ENCODE measurements at regions not wholly inside any gene's neighbourhood (a gene's known extent, or its start where the extent isn't known, plus 50 kb on each side); places are given as distances from the start of the nearest gene placed in this dataset.

DNA sequence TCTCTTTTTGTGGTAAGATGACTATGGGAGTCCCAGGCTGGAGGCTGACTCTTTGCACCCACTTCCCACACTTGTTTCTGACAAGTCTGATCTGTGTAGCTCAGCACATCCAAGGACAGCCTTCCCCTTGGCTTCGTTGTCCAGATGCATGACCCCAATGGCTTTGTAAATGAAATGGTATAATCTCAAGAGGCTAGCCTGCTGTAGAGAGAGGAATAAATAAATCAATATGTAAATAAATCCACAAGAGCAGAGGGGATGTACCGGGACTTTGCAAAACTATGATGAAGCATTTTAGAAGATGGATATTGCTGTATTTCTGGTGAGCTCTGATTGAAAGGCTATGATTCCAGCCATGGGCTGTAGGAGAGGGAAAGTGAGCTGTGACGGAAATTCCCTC, 79.9 kb upstream of the NEO1 start:
- no peaks in the 10 kb centered on the region for H3K9me3 Mint-ChIP-seq
- no peaks in the 10 kb centered on the region for H3K4me1 Mint-ChIP-seq (ENCODE audit: low read depth)
- no peak overlapping the region for H3K4me3 Mint-ChIP-seq
- DNase-seq = no peak
- H3K27me3 Mint-ChIP-seq (ENCODE audit: low read depth) = peaks cover 24% of the 10 kb centered on the region
- no peak for ATAC-seq
- H3K36me3 Mint-ChIP-seq (ENCODE audit: insufficient read depth) = no peaks in the 10 kb centered on the region

- Mint-ChIP-seq H3K4me3 (no peak overlapping the region), H3K27me3 (ENCODE audit: low read depth) (peaks cover 20% of the 10 kb centered on the region), H3K36me3 (ENCODE audit: insufficient read depth) (no peaks in the 10 kb centered on the region), H3K9me3 (no peaks in the 10 kb centered on the region), H3K4me1 (ENCODE audit: low read depth) (no peaks in the 10 kb centered on the region)
- no peak for ATAC-seq
- DNase-seq = no peak
These were observed 80.5 kb upstream of the NEO1 start for GRCh38 chr15:72971766-72972165.

DNA sequence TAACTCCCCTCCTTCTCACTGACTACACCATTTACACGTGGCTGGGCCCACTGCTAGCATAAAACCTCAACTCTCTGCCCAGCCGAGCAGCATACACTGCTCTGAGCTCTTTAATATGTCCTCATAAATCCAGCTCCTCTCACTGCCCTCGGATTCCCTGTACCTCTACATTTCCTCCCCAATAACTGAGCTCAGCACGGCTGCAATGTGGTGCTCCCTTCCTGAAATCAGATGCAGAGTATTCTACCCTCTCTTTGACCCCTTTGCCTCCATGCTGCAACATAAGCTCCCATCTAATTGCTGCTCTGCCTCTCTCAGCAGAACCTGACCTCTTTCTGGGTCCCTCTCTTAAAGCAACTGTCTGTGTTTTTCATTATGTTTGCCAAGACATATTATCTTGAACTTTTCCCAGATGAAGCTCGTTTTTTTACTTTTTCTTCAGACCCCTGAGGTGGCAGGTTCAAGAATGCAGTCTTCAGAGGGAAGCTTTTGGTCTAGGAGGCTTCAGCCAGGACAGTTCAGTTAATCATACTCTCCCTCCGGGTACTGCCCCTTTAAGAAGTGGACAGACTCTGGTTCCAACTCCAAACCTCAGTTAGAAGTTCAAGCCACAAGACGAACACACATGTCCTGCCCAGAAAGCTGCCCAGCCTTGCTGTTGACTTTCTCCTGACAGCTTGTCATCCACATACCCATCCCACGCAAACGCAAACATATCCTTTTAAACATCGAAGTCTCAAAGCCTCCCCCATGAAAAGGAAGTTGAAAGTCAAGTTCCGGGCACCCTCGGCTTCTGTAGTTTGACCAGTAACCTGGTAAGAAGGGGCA, 81.1 kb upstream of the NEO1 start:
- Mint-ChIP-seq H3K36me3 (ENCODE audit: insufficient read depth) (no peaks in the 10 kb centered on the region), H3K27me3 (ENCODE audit: low read depth) (peaks cover 21% of the 10 kb centered on the region), H3K9me3 (no peaks in the 10 kb centered on the region), H3K4me1 (ENCODE audit: low read depth) (no peaks in the 10 kb centered on the region), H3K4me3 (no peak overlapping the region)
- ATAC-seq (no peak), DNase-seq (no peak)

DNA sequence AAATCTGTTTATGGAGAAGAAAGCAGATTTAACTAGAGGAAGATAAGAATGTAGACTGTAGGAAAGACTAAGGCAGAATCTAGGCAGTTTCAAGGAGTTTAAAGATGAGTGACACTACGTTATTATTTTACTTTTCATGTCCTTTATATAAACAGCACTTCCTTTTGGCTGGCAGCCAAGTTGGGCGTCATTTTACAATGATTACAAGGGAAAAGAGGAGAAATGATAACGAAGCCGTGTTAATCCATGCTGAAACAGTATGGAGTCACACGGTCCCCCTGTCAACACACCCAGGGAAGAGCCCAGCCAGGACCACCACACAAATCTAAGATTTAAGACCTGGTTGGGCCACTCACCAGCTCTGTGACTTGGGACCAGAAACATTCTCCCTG, 83.7 kb upstream of the NEO1 start:
- no peaks in the 10 kb centered on the region for H3K9me3 Mint-ChIP-seq
- ATAC-seq (no peak), DNase-seq (no peak)
- peaks cover 7% of the 10 kb centered on the region for H3K4me1 Mint-ChIP-seq (ENCODE audit: low read depth)
- H3K36me3 Mint-ChIP-seq (ENCODE audit: insufficient read depth) = no peaks in the 10 kb centered on the region
- H3K27me3 Mint-ChIP-seq (ENCODE audit: low read depth) = peaks cover 19% of the 10 kb centered on the region
- H3K4me3 Mint-ChIP-seq = no peak overlapping the region

DNA sequence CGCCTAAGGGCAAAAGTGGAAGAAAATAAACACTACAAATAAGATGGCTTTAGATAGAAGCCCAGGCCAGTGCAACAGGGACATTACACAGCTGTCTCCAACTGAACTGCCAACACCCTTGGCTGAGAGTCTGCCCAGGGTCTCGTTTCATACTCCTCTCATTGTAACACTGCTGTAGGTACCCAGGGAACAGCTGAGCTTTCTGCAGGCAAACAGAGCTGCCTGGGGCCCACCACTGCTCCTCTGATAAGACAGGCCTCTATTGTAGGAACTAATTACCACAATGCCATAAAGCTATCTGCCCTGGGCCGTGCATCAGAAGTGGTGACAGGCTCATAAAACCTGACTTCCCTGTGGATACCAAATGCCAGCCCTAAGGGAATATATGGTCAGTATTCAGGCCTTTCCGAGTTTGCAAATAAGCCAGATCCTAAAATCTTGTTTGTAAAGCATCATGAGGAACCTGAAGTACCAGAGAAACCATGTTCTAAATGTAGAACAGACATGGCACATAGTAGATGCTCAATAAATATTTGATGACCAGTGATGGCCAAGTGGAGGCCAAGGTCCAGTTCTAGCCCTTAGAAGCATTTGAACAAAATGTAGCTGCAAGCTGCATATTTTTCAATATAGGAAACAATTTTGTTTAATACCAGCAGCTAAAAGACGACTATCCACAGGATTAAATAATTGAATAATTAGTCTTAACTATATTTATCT, 84.3 kb upstream of the NEO1 start:
- peaks cover under 1% of the 10 kb centered on the region for H3K9me3 Mint-ChIP-seq
- no peaks in the 10 kb centered on the region for H3K36me3 Mint-ChIP-seq (ENCODE audit: insufficient read depth)
- no peak for ATAC-seq
- DNase-seq = no peak
- peaks cover 7% of the 10 kb centered on the region for H3K4me1 Mint-ChIP-seq (ENCODE audit: low read depth)
- peaks cover 15% of the 10 kb centered on the region for H3K27me3 Mint-ChIP-seq (ENCODE audit: low read depth)
- no peak overlapping the region for H3K4me3 Mint-ChIP-seq

- no peak for DNase-seq
- Mint-ChIP-seq H3K27me3 (ENCODE audit: low read depth) (peaks cover 16% of the 10 kb centered on the region), H3K36me3 (ENCODE audit: insufficient read depth) (no peaks in the 10 kb centered on the region), H3K4me3 (no peak overlapping the region), H3K4me1 (ENCODE audit: low read depth) (peaks cover 7% of the 10 kb centered on the region), H3K9me3 (peaks cover 6% of the 10 kb centered on the region)
- ATAC-seq = no peak
These were observed 84.9 kb upstream of the NEO1 start for GRCh38 chr15:72967397-72967796.

- DNase-seq (no peak), ATAC-seq (no peak)
- Mint-ChIP-seq H3K27me3 (ENCODE audit: low read depth) (peaks cover 17% of the 10 kb centered on the region), H3K9me3 (peaks cover 6% of the 10 kb centered on the region), H3K36me3 (ENCODE audit: insufficient read depth) (no peaks in the 10 kb centered on the region), H3K4me1 (ENCODE audit: low read depth) (peaks cover 14% of the 10 kb centered on the region), H3K4me3 (no peak overlapping the region)
These were observed 85.6 kb upstream of the NEO1 start for GRCh38 chr15:72966641-72967040.

GRCh38 chr15:72965671-72966070, 86.6 kb upstream of the NEO1 start:
- Mint-ChIP-seq H3K4me3 (no peak overlapping the region), H3K4me1 (ENCODE audit: low read depth) (peaks cover 14% of the 10 kb centered on the region)
- no peak for ATAC-seq

GRCh38 chr15:72964542-72964941, 87.7 kb upstream of the NEO1 start:
- ATAC-seq (no peak), DNase-seq (no peak)
- H3K4me1 Mint-ChIP-seq (ENCODE audit: low read depth) = peaks cover 14% of the 10 kb centered on the region
- H3K36me3 Mint-ChIP-seq (ENCODE audit: insufficient read depth) = no peaks in the 10 kb centered on the region
- no peak overlapping the region for H3K4me3 Mint-ChIP-seq
- peaks cover 6% of the 10 kb centered on the region for H3K9me3 Mint-ChIP-seq
- H3K27me3 Mint-ChIP-seq (ENCODE audit: low read depth) = peaks cover 17% of the 10 kb centered on the region

More at GRCh38 chr15:72965671-72966070, 86.6 kb upstream of the NEO1 start:
- H3K36me3 Mint-ChIP-seq (ENCODE audit: insufficient read depth) = no peaks in the 10 kb centered on the region
- H3K9me3 Mint-ChIP-seq = peaks cover 6% of the 10 kb centered on the region
- DNase-seq = no peak
- H3K27me3 Mint-ChIP-seq (ENCODE audit: low read depth) = peaks cover 17% of the 10 kb centered on the region

GRCh38 chr15:72964135-72964534, 88.1 kb upstream of the NEO1 start:
- H3K4me3 Mint-ChIP-seq = no peak overlapping the region
- no peaks in the 10 kb centered on the region for H3K36me3 Mint-ChIP-seq (ENCODE audit: insufficient read depth)
- H3K27me3 Mint-ChIP-seq (ENCODE audit: low read depth) = peaks cover 17% of the 10 kb centered on the region
- DNase-seq (no peak), ATAC-seq (no peak)
- H3K9me3 Mint-ChIP-seq = peaks cover 6% of the 10 kb centered on the region
- H3K4me1 Mint-ChIP-seq (ENCODE audit: low read depth) = peaks cover 14% of the 10 kb centered on the region

DNA sequence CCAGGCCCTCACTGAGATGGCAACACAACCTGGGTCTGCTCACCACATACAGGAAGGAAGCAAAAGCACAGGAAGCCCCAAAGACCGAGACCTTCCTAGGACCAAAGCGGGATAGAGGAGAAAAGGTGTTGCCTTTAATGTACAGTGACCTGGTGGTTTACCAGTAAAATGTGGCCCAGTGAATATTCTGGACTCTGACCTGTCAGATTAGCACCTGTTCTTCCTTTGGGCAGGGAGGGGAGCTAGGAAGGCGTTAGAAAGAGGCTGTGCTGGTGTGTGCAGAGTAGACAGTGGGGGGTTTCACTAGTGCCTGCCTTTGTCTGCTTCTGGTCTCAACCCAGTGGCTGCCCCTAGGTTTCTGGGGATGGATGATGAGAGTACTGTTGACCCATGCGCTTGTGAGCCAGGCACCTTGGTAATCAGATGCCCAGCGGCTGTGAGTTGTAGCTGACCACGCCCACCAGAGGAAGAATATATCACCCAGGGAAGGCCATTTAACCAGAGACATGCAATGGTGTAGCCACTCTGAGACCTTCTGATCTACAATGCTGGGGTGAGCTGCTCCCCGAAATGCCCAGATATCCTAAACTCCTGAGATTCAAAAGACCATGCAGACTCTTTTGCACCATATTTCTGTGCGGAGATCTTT, 90.1 kb upstream of the NEO1 start:
- ATAC-seq = no peak

DNA sequence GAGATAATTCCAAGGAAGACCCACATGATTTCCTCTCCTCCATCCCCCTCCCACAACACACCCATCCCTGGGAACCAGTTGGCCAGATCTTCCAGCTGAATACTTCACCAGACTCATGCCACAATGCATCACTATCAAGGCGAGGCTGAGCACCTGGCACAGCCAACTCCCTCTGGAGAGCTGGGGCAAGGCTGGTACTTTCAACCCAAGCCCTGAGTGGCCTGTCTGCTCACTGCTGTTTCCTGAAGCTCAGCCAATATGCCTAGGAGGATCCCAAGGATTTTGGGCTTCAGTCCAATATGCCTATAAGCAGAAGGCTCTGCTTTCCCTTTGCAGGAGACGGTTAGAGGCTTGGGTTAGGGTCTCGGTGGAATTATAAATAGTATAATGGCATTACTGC, 90.9 kb upstream of the NEO1 start:
- H3K4me3 Mint-ChIP-seq = no peak overlapping the region
- DNase-seq (no peak), ATAC-seq (no peak)
- peaks cover 17% of the 10 kb centered on the region for H3K27me3 Mint-ChIP-seq (ENCODE audit: low read depth)
- no peaks in the 10 kb centered on the region for H3K36me3 Mint-ChIP-seq (ENCODE audit: insufficient read depth)
- H3K9me3 Mint-ChIP-seq = peaks cover 6% of the 10 kb centered on the region
- peaks cover 14% of the 10 kb centered on the region for H3K4me1 Mint-ChIP-seq (ENCODE audit: low read depth)

More for the DNA sequence above, 90.1 kb upstream of the NEO1 start:
- no peak overlapping the region for H3K4me3 Mint-ChIP-seq
- H3K4me1 Mint-ChIP-seq (ENCODE audit: low read depth) = peaks cover 14% of the 10 kb centered on the region
- H3K27me3 Mint-ChIP-seq (ENCODE audit: low read depth) = peaks cover 17% of the 10 kb centered on the region
- H3K36me3 Mint-ChIP-seq (ENCODE audit: insufficient read depth) = no peaks in the 10 kb centered on the region
- DNase-seq = no peak
- H3K9me3 Mint-ChIP-seq = peaks cover 6% of the 10 kb centered on the region

DNA sequence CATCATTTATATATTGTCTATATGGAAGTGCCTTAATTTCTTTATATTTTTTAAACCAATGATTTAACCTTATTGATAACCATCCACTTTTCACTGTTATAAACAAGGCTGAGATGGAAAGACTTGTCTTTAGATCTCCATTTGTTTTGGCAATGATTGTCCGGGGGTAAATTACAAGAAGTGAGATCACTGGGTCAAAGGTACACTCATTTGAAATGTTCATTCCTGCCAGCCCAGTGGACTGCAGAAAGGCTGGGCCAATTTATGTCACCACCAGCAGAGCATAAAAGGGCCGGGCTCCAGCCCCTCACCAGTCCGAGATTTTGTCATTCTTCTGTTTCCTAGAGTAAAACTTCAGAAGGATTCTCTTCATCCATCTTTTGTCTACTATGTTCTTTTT, 93.6 kb upstream of the NEO1 start:
- H3K9me3 Mint-ChIP-seq = peaks cover 6% of the 10 kb centered on the region
- H3K4me3 Mint-ChIP-seq = no peak overlapping the region
- peaks cover 7% of the 10 kb centered on the region for H3K4me1 Mint-ChIP-seq (ENCODE audit: low read depth)
- H3K27me3 Mint-ChIP-seq (ENCODE audit: low read depth) = peaks cover 7% of the 10 kb centered on the region
- no peaks in the 10 kb centered on the region for H3K36me3 Mint-ChIP-seq (ENCODE audit: insufficient read depth)
- ATAC-seq = no peak
- no peak for DNase-seq

DNA sequence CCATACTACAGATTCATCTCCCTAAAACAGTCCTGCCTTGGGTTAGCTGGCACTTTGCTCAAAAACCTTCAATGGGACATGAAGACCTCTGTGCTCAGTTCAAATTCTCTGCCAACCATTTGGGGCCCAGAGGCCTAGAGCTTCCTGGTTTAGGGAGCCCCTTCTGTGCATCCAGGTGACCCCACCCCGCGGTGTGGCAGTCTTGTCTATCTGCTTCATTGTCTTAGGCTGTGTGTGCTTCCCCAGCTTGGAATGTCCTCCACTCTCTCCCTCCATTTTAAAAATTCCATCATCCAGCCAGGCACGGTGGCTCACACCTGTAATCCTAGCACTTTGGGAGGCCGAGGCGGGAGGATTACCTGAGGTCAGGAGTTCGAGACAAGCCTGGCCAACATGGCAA, 99.0 kb upstream of the NEO1 start:
- no peak for DNase-seq
- no peaks in the 10 kb centered on the region for H3K4me1 Mint-ChIP-seq (ENCODE audit: low read depth)
- peaks cover 2% of the 10 kb centered on the region for H3K27me3 Mint-ChIP-seq (ENCODE audit: low read depth)
- ATAC-seq = no peak
- no peak overlapping the region for H3K4me3 Mint-ChIP-seq
- H3K9me3 Mint-ChIP-seq = peaks cover 5% of the 10 kb centered on the region
- H3K36me3 Mint-ChIP-seq (ENCODE audit: insufficient read depth) = no peaks in the 10 kb centered on the region

Data from activated T-cell treated with anti-CD3 and anti-CD28 coated beads, Interleukin-2, amount 50 U/mL, for 4 hours (primary cell).